ENCODE measurements at regions not wholly inside any gene's neighbourhood (a gene's known extent, or its start where the extent isn't known, plus 50 kb on each side); places are given as distances from the start of the nearest gene placed in this dataset.

DNA sequence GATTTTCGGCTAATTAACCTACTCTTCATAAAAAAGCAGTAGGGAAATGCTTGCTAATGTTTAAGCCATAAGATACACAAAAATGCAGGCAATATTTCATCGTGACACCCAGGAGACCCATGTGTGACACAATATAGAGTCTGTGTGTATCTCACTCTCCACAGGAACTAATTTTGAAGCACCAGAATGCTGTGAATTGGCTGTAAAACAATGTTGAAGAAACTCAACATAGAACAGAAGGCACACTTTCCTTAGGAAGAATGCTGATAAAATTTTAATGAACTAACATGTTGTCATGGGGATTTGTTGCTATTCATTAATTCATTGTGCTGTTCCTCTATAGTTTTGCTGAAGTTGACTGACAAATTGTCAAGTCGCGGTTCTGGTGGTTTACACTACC lies 249.4 kb upstream of the TFAP2D start:
- H3K27ac Mint-ChIP-seq = no peak overlapping the region

DNA sequence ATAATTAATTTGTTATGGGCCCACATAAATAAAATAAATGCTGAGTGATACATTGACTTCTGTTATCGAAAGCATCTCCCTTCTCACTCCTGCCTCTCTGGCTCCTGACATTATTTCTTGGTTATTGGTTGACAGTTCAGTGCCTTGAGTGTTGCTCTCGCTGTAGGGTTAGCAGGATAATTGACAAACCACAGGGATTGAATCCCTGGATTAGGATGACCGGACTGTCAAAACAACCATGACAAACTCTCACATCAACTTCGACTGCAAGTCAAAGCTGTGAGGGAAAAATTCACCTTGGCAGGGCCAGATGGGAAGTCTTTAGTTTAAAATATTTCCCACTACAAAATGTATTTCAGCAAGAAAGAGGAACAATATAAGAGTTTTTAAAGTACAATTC lies 245.4 kb upstream of the TFAP2D start:
- no peaks in the 10 kb centered on the region for H3K4me1 Mint-ChIP-seq (ENCODE audit: unreplicated experiment)
- no peaks in the 10 kb centered on the region for H3K27me3 Mint-ChIP-seq
- no peaks in the 10 kb centered on the region for H3K36me3 Mint-ChIP-seq
- H3K4me3 Mint-ChIP-seq = no peak overlapping the region
- no peaks in the 10 kb centered on the region for H3K9me3 Mint-ChIP-seq
- DNase-seq (ENCODE audit: extremely low spot score, unreplicated experiment) = no peak
- no peak overlapping the region for H3K27ac Mint-ChIP-seq
- TF ChIP-seq, protein P1, sequence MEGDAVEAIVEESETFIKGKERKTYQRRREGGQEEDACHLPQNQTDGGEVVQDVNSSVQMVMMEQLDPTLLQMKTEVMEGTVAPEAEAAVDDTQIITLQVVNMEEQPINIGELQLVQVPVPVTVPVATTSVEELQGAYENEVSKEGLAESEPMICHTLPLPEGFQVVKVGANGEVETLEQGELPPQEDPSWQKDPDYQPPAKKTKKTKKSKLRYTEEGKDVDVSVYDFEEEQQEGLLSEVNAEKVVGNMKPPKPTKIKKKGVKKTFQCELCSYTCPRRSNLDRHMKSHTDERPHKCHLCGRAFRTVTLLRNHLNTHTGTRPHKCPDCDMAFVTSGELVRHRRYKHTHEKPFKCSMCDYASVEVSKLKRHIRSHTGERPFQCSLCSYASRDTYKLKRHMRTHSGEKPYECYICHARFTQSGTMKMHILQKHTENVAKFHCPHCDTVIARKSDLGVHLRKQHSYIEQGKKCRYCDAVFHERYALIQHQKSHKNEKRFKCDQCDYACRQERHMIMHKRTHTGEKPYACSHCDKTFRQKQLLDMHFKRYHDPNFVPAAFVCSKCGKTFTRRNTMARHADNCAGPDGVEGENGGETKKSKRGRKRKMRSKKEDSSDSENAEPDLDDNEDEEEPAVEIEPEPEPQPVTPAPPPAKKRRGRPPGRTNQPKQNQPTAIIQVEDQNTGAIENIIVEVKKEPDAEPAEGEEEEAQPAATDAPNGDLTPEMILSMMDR (conservative IDR thresholded peaks at IDR 0.05) = no peak

More for the DNA sequence above, 249.4 kb upstream of the TFAP2D start:
- Mint-ChIP-seq H3K4me1 (ENCODE audit: unreplicated experiment) (no peaks in the 10 kb centered on the region), H3K4me3 (no peak overlapping the region), H3K9me3 (no peaks in the 10 kb centered on the region), H3K36me3 (no peaks in the 10 kb centered on the region), H3K27me3 (no peaks in the 10 kb centered on the region)
- TF ChIP-seq, protein P1 (conservative IDR thresholded peaks at IDR 0.05) = no peak
- no peak for DNase-seq (ENCODE audit: extremely low spot score, unreplicated experiment)

DNA sequence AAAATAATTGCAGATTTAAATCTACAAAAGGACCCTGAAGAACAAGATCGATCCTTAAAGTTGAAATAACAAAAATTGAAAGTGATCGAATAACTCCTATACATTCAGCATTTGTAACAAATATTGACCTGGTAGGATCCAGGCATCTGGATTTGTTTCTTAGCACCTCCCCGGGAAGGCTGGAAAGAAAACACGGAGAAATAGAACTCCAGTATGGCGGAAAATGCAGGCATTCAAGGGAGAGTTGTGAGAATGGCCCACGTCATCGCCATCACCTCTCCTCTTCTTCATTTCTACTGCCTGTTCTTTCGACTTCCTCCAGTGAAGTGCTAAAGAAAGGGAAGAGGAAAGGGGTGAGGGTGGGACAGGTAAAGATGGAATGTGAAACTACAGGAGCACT lies 242.3 kb upstream of the TFAP2D start:
- Mint-ChIP-seq H3K4me1 (ENCODE audit: unreplicated experiment) (no peaks in the 10 kb centered on the region), H3K27ac (no peak overlapping the region), H3K36me3 (no peaks in the 10 kb centered on the region), H3K9me3 (no peaks in the 10 kb centered on the region), H3K27me3 (no peaks in the 10 kb centered on the region), H3K4me3 (no peak overlapping the region)
- TF ChIP-seq, protein P1 (conservative IDR thresholded peaks at IDR 0.05) = no peak
- DNase-seq (ENCODE audit: extremely low spot score, unreplicated experiment) = no peak

DNA sequence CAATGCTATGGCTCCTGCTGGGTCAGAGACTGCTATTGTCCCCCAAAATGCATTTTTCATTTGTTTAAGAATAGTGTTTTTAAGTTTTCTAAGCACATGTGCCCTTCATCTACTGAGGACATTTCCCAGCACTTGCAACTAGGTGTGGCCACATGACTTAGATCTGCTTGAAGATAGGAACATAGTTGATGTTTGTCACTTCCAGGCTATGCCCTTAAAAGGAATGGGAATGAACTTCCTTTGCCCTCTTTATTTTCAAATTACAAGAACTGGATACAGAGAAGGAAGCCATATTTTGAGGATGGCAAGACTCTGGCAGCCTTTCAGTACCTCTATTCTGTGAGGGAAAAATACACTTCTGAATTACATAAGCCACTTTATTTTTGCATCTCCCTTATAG lies 203.0 kb upstream of the TFAP2D start:
- no peaks in the 10 kb centered on the region for H3K9me3 Mint-ChIP-seq
- H3K4me3 Mint-ChIP-seq = no peak overlapping the region

DNA sequence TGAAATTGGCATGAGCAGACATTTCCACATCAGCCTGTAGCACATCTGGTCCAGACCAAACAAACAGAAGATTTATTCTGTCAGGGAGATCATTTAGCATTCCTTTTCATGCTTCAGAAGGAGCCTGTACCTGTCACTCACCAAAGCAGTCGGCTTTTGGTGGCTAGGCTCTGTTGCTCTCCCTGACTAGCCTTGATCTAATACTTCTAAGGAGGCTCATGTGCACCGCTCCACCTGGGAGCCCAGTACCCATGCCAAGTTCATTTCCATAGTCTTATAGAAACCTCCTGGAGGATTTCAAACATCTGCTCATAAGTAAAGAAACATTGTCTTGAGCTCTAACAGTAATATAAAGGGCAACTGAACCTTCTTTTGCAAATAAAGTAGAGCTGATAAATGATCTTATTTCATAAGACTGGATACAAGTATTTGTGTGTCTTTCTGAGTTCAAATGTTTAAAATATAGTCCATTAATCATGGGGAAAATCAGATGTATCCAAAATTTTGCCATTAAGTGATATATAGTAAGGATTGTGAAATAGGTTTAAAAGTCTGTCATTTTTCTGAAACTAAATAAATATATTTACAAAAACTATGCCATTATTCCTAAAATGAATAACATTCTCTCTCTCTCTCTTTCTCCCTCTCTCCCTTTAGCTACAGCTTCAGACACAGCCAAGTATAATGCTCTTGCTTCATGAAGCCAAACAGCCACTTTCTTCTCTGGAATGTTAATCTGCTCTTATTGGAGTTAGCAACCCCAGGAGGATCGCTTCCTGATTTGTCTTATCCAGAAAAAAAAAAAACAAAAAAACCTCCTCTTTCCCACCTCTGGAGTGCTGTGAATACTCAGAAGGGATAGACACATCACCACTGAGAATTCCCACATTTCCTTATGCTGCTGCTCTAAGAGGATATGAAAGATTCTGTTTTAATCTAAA lies 192.7 kb upstream of the TFAP2D start:
- Mint-ChIP-seq H3K4me3 (no peak overlapping the region), H3K27ac (no peak overlapping the region), H3K36me3 (no peaks in the 10 kb centered on the region), H3K9me3 (no peaks in the 10 kb centered on the region), H3K27me3 (no peaks in the 10 kb centered on the region), H3K4me1 (ENCODE audit: unreplicated experiment) (peaks cover 4% of the 10 kb centered on the region)
- no peak for DNase-seq (ENCODE audit: extremely low spot score, unreplicated experiment)
- TF ChIP-seq, protein P1 (conservative IDR thresholded peaks at IDR 0.05) = no peak

More for the DNA sequence above, 203.0 kb upstream of the TFAP2D start:
- Mint-ChIP-seq H3K27ac (no peak overlapping the region), H3K4me1 (ENCODE audit: unreplicated experiment) (no peaks in the 10 kb centered on the region), H3K36me3 (no peaks in the 10 kb centered on the region), H3K27me3 (no peaks in the 10 kb centered on the region)
- TF ChIP-seq, protein P1 (conservative IDR thresholded peaks at IDR 0.05) = no peak
- no peak for DNase-seq (ENCODE audit: extremely low spot score, unreplicated experiment)

Data from type B pancreatic cell (in vitro differentiated cells).